ENCODE measurements at regions not wholly inside any gene's neighbourhood (a gene's known extent, or its start where the extent isn't known, plus 50 kb on each side); places are given as distances from the start of the nearest gene placed in this dataset.

GRCh38 chr2:234166531-234166930, 116.0 kb downstream of the SPP2 start:
- Histone ChIP-seq H3K36me3 (ENCODE audit: insufficient read depth, low read length) (no peaks in the 10 kb centered on the region), H3K9me3 (ENCODE audit: low read depth, low read length) (no peaks in the 10 kb centered on the region), H3K27me3 (ENCODE audit: insufficient read depth, low read length) (no peaks in the 10 kb centered on the region), H3K79me2 (ENCODE audit: insufficient read depth, low read length) (no peaks in the 10 kb centered on the region), H3K4me3 (ENCODE audit: insufficient read depth, low read length) (no peak overlapping the region), H3K4me1 (ENCODE audit: insufficient read depth, low read length) (peaks cover 17% of the 10 kb centered on the region), H4K20me1 (ENCODE audit: insufficient read depth, low read length) (no peaks in the 10 kb centered on the region), H2AFZ (ENCODE audit: low read length) (no peak overlapping the region), H3K4me2 (ENCODE audit: insufficient read depth, low read length) (no peak overlapping the region), H3K27ac (ENCODE audit: low read depth, low read length) (peak overlapping the region; percentile 77)
- TF ChIP-seq CTCF (IDR thresholded peaks at IDR 0.05; ENCODE audit: extremely low read depth, low read depth, low read length): no peak
- no peak for DNase-seq (ENCODE audit: insufficient read length, low spot score, missing footprints)

DNA sequence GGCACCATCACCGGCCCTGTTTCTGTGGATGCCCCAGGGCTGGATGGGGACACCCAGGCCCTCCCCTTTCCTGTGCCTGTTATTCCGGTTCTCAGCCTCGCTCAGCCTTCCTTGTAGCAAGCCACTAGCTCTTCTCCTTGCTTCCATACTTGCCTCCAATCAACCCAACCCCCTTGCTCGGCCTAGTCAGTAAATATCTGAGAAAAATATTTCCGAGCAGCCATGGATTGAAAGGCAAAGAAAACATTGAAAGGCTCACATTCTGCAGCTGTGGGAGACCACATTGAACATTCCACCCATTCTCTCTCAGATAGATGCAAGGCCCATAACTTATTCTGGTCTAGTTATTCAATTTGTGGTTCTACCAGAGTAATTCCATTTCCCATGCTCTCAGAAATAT, 114.9 kb downstream of the SPP2 start:
- H3K4me2 ChIP-seq (ENCODE audit: insufficient read depth, low read length): peak overlapping the region; percentile 53
- peak overlapping the region; percentile 77 for H3K27ac ChIP-seq (ENCODE audit: low read depth, low read length)
- DNase-seq (ENCODE audit: insufficient read length, low spot score, missing footprints): peak; percentile 91
- no peak overlapping the region for H3K4me3 ChIP-seq (ENCODE audit: insufficient read depth, low read length)
- H3K27me3 ChIP-seq (ENCODE audit: insufficient read depth, low read length): no peaks in the 10 kb centered on the region
- no peaks in the 10 kb centered on the region for H4K20me1 ChIP-seq (ENCODE audit: insufficient read depth, low read length)
- no peaks in the 10 kb centered on the region for H3K36me3 ChIP-seq (ENCODE audit: insufficient read depth, low read length)
- H3K9me3 ChIP-seq (ENCODE audit: low read depth, low read length): no peaks in the 10 kb centered on the region
- peaks cover 17% of the 10 kb centered on the region for H3K4me1 ChIP-seq (ENCODE audit: insufficient read depth, low read length)
- H2AFZ ChIP-seq (ENCODE audit: low read length): peak overlapping the region; percentile 64
- H3K79me2 ChIP-seq (ENCODE audit: insufficient read depth, low read length): no peaks in the 10 kb centered on the region
- TF ChIP-seq CTCF (IDR thresholded peaks at IDR 0.05; ENCODE audit: extremely low read depth, low read depth, low read length): no peak

DNA sequence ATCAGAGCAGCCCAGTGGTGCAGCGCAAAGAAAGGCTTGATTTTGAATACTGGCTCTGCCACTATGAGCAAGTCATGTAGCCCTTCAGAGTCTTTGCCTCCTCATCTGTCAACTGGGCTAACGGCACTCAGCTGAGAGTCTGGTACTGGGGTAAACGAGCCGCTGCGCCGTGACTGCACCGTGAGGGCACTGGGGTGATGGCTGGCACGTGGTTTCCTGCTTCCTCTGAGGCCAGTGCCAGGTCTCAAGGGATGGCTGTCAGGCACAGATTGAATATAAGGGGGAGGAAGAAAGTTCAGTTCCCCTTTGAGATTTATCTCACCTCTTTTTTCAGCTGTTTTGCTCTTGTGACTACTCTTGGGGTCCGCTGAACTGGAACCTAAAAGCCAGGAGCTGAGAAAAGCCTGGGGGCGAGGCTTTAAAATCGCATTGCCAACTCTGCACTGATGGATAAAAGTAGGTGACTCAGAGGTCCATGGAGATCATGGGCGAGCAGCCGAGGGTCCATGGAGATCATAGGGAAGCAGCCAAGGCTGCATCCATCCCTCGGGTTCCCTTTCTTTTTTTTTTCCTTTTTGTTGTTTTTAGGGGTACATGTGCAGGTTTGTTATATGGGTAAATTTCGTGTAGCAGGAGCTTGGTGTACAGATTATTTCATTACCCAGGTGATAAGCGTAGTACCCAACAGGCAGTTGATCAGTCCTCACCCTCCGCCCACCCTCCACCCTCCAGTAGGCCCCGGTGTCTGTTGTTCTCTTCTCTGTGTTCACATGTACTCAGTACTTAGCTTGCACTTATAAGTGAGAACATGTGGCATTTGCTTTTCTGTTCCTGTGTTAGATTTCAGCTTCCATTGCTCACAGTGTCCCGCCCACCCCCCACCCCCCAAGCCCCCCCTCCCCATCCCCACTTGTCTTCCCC, 114.3 kb downstream of the SPP2 start:
- no peak overlapping the region for H3K4me2 ChIP-seq (ENCODE audit: insufficient read depth, low read length)
- no peaks in the 10 kb centered on the region for H3K27me3 ChIP-seq (ENCODE audit: insufficient read depth, low read length)
- TF ChIP-seq CTCF (IDR thresholded peaks at IDR 0.05; ENCODE audit: extremely low read depth, low read depth, low read length): no peak
- no peak overlapping the region for H2AFZ ChIP-seq (ENCODE audit: low read length)
- H3K27ac ChIP-seq (ENCODE audit: low read depth, low read length): no peak overlapping the region
- H3K4me1 ChIP-seq (ENCODE audit: insufficient read depth, low read length): peaks cover 17% of the 10 kb centered on the region
- no peak for DNase-seq (ENCODE audit: insufficient read length, low spot score, missing footprints)
- no peaks in the 10 kb centered on the region for H3K9me3 ChIP-seq (ENCODE audit: low read depth, low read length)
- no peak overlapping the region for H3K4me3 ChIP-seq (ENCODE audit: insufficient read depth, low read length)
- no peaks in the 10 kb centered on the region for H3K36me3 ChIP-seq (ENCODE audit: insufficient read depth, low read length)
- H3K79me2 ChIP-seq (ENCODE audit: insufficient read depth, low read length): no peaks in the 10 kb centered on the region
- H4K20me1 ChIP-seq (ENCODE audit: insufficient read depth, low read length): no peaks in the 10 kb centered on the region

GRCh38 chr2:234163510-234164045, 113.1 kb downstream of the SPP2 start:
- Histone ChIP-seq H4K20me1 (ENCODE audit: insufficient read depth, low read length) (no peaks in the 10 kb centered on the region), H2AFZ (ENCODE audit: low read length) (no peak overlapping the region), H3K9me3 (ENCODE audit: low read depth, low read length) (no peaks in the 10 kb centered on the region), H3K4me2 (ENCODE audit: insufficient read depth, low read length) (no peak overlapping the region), H3K4me1 (ENCODE audit: insufficient read depth, low read length) (peaks cover 10% of the 10 kb centered on the region), H3K27ac (ENCODE audit: low read depth, low read length) (no peak overlapping the region), H3K27me3 (ENCODE audit: insufficient read depth, low read length) (no peaks in the 10 kb centered on the region), H3K79me2 (ENCODE audit: insufficient read depth, low read length) (no peaks in the 10 kb centered on the region), H3K4me3 (ENCODE audit: insufficient read depth, low read length) (no peak overlapping the region), H3K36me3 (ENCODE audit: insufficient read depth, low read length) (no peaks in the 10 kb centered on the region)
- DNase-seq (ENCODE audit: insufficient read length, low spot score, missing footprints): no peak
- no peak for TF ChIP-seq CTCF (IDR thresholded peaks at IDR 0.05; ENCODE audit: extremely low read depth, low read depth, low read length)
